ENCODE measurements at regions not wholly inside any gene's neighbourhood (a gene's known extent, or its start where the extent isn't known, plus 50 kb on each side); places are given as distances from the start of the nearest gene placed in this dataset.

- ATAC-seq (ENCODE audit: low read depth) = no peak
These were observed 442.4 kb downstream of the ZIC3 start for GRCh38 chrX:138008281-138008680.

GRCh38 chrX:138011468-138011867 lies 445.5 kb downstream of the ZIC3 start:
- H3K9me3 Mint-ChIP-seq = no peaks in the 10 kb centered on the region
- H3K4me3 Mint-ChIP-seq = no peak overlapping the region
- DNase-seq = no peak
- POLR2A ChIA-PET = no interaction called here
- no peaks in the 10 kb centered on the region for H3K4me1 Mint-ChIP-seq
- H3K36me3 Mint-ChIP-seq = no peaks in the 10 kb centered on the region
- H3K27ac Mint-ChIP-seq = no peak overlapping the region
- H3K27me3 Mint-ChIP-seq = no peaks in the 10 kb centered on the region
- ATAC-seq (ENCODE audit: low read depth) = no peak

More at GRCh38 chrX:138008281-138008680, 442.4 kb downstream of the ZIC3 start:
- Mint-ChIP-seq H3K36me3 (no peaks in the 10 kb centered on the region), H3K4me1 (no peaks in the 10 kb centered on the region), H3K27ac (no peak overlapping the region), H3K4me3 (no peak overlapping the region), H3K27me3 (no peaks in the 10 kb centered on the region), H3K9me3 (no peaks in the 10 kb centered on the region)
- POLR2A ChIA-PET = no interaction called here
- DNase-seq = no peak

- DNase-seq = no peak
- POLR2A ChIA-PET = no interaction called here
- ATAC-seq (ENCODE audit: low read depth) = no peak
- H3K36me3 Mint-ChIP-seq = no peaks in the 10 kb centered on the region
- H3K4me3 Mint-ChIP-seq = no peak overlapping the region
- H3K27ac Mint-ChIP-seq = no peak overlapping the region
- no peaks in the 10 kb centered on the region for H3K27me3 Mint-ChIP-seq
- no peaks in the 10 kb centered on the region for H3K4me1 Mint-ChIP-seq
- no peaks in the 10 kb centered on the region for H3K9me3 Mint-ChIP-seq
These were observed 448.6 kb downstream of the ZIC3 start for GRCh38 chrX:138014577-138014976.

- Mint-ChIP-seq H3K27me3 (no peaks in the 10 kb centered on the region), H3K27ac (no peak overlapping the region), H3K4me1 (no peaks in the 10 kb centered on the region), H3K36me3 (no peaks in the 10 kb centered on the region), H3K9me3 (no peaks in the 10 kb centered on the region), H3K4me3 (no peak overlapping the region)
- ATAC-seq (ENCODE audit: low read depth) (no peak), DNase-seq (no peak)
- POLR2A ChIA-PET = no interaction called here
These were observed 452.3 kb downstream of the ZIC3 start for GRCh38 chrX:138018145-138018799.

GRCh38 chrX:138020941-138021340 lies 455.0 kb downstream of the ZIC3 start:
- no peak for DNase-seq
- no peaks in the 10 kb centered on the region for H3K4me1 Mint-ChIP-seq
- ATAC-seq (ENCODE audit: low read depth) = no peak

GRCh38 chrX:138026211-138026610 lies 460.3 kb downstream of the ZIC3 start:
- no peaks in the 10 kb centered on the region for H3K4me1 Mint-ChIP-seq
- H3K9me3 Mint-ChIP-seq = no peaks in the 10 kb centered on the region
- DNase-seq (no peak), ATAC-seq (ENCODE audit: low read depth) (no peak)
- H3K4me3 Mint-ChIP-seq = no peak overlapping the region
- H3K36me3 Mint-ChIP-seq = no peaks in the 10 kb centered on the region
- H3K27ac Mint-ChIP-seq = no peak overlapping the region
- POLR2A ChIA-PET = no interaction called here
- peaks cover 3% of the 10 kb centered on the region for H3K27me3 Mint-ChIP-seq

More at GRCh38 chrX:138020941-138021340, 455.0 kb downstream of the ZIC3 start:
- H3K9me3 Mint-ChIP-seq = no peaks in the 10 kb centered on the region
- no peak overlapping the region for H3K4me3 Mint-ChIP-seq
- POLR2A ChIA-PET = no interaction called here
- H3K36me3 Mint-ChIP-seq = no peaks in the 10 kb centered on the region
- no peaks in the 10 kb centered on the region for H3K27me3 Mint-ChIP-seq
- H3K27ac Mint-ChIP-seq = no peak overlapping the region

- H3K9me3 Mint-ChIP-seq = no peaks in the 10 kb centered on the region
- DNase-seq (no peak), ATAC-seq (ENCODE audit: low read depth) (no peak)
- POLR2A ChIA-PET = no interaction called here
- no peaks in the 10 kb centered on the region for H3K4me1 Mint-ChIP-seq
- H3K36me3 Mint-ChIP-seq = no peaks in the 10 kb centered on the region
- peaks cover 3% of the 10 kb centered on the region for H3K27me3 Mint-ChIP-seq
- no peak overlapping the region for H3K27ac Mint-ChIP-seq
- no peak overlapping the region for H3K4me3 Mint-ChIP-seq
These were observed 465.8 kb downstream of the ZIC3 start for GRCh38 chrX:138031715-138032114.

GRCh38 chrX:138034136-138034535 lies 468.2 kb downstream of the ZIC3 start:
- Mint-ChIP-seq H3K4me1 (no peaks in the 10 kb centered on the region), H3K4me3 (no peak overlapping the region), H3K36me3 (no peaks in the 10 kb centered on the region), H3K9me3 (no peaks in the 10 kb centered on the region), H3K27me3 (peaks cover 2% of the 10 kb centered on the region), H3K27ac (no peak overlapping the region)
- no peak for DNase-seq
- POLR2A ChIA-PET = no interaction called here
- ATAC-seq (ENCODE audit: low read depth) = no peak

- ATAC-seq (ENCODE audit: low read depth) = no peak
- Mint-ChIP-seq H3K4me1 (no peaks in the 10 kb centered on the region), H3K36me3 (no peaks in the 10 kb centered on the region), H3K27ac (no peak overlapping the region), H3K27me3 (no peaks in the 10 kb centered on the region), H3K4me3 (no peak overlapping the region), H3K9me3 (peaks cover 2% of the 10 kb centered on the region)
- no peak for DNase-seq
- POLR2A ChIA-PET = no interaction called here
These were observed 471.6 kb downstream of the ZIC3 start for GRCh38 chrX:138037548-138037947.

- Mint-ChIP-seq H3K4me1 (no peaks in the 10 kb centered on the region), H3K27ac (no peak overlapping the region)
These were observed 492.0 kb downstream of the ZIC3 start for GRCh38 chrX:138057883-138058282.

GRCh38 chrX:138058931-138059330 lies 493.0 kb downstream of the ZIC3 start:
- Mint-ChIP-seq H3K27me3 (no peaks in the 10 kb centered on the region), H3K4me3 (no peak overlapping the region), H3K36me3 (no peaks in the 10 kb centered on the region), H3K27ac (no peak overlapping the region), H3K9me3 (no peaks in the 10 kb centered on the region), H3K4me1 (no peaks in the 10 kb centered on the region)
- POLR2A ChIA-PET = no interaction called here
- ATAC-seq (ENCODE audit: low read depth) (no peak), DNase-seq (no peak)

More at GRCh38 chrX:138057883-138058282, 492.0 kb downstream of the ZIC3 start:
- POLR2A ChIA-PET = no interaction called here
- ATAC-seq (ENCODE audit: low read depth) (no peak), DNase-seq (no peak)
- H3K36me3 Mint-ChIP-seq = no peaks in the 10 kb centered on the region
- no peaks in the 10 kb centered on the region for H3K27me3 Mint-ChIP-seq
- no peak overlapping the region for H3K4me3 Mint-ChIP-seq
- H3K9me3 Mint-ChIP-seq = no peaks in the 10 kb centered on the region

- Mint-ChIP-seq H3K4me3 (no peak overlapping the region), H3K36me3 (no peaks in the 10 kb centered on the region), H3K4me1 (no peaks in the 10 kb centered on the region), H3K27me3 (peaks cover 2% of the 10 kb centered on the region), H3K9me3 (no peaks in the 10 kb centered on the region), H3K27ac (no peak overlapping the region)
- POLR2A ChIA-PET = no interaction called here
- ATAC-seq (ENCODE audit: low read depth) (no peak), DNase-seq (no peak)
These were observed 501.5 kb downstream of the ZIC3 start for GRCh38 chrX:138067415-138067814.

- POLR2A ChIA-PET = no interaction called here
- H3K36me3 Mint-ChIP-seq = no peaks in the 10 kb centered on the region
- no peak overlapping the region for H3K27ac Mint-ChIP-seq
- no peaks in the 10 kb centered on the region for H3K9me3 Mint-ChIP-seq
- peaks cover 2% of the 10 kb centered on the region for H3K27me3 Mint-ChIP-seq
- DNase-seq (no peak), ATAC-seq (ENCODE audit: low read depth) (no peak)
- H3K4me3 Mint-ChIP-seq = no peak overlapping the region
- H3K4me1 Mint-ChIP-seq = no peaks in the 10 kb centered on the region
These were observed 507.7 kb downstream of the ZIC3 start for GRCh38 chrX:138073626-138074025.

GRCh38 chrX:138082251-138082650 lies 516.3 kb downstream of the ZIC3 start:
- H3K4me3 Mint-ChIP-seq = no peak overlapping the region
- ATAC-seq (ENCODE audit: low read depth) (no peak), DNase-seq (no peak)
- no peaks in the 10 kb centered on the region for H3K27me3 Mint-ChIP-seq
- no peaks in the 10 kb centered on the region for H3K9me3 Mint-ChIP-seq
- POLR2A ChIA-PET = no interaction called here
- no peaks in the 10 kb centered on the region for H3K4me1 Mint-ChIP-seq
- no peak overlapping the region for H3K27ac Mint-ChIP-seq
- no peaks in the 10 kb centered on the region for H3K36me3 Mint-ChIP-seq

GRCh38 chrX:138082896-138083295 lies 517.0 kb downstream of the ZIC3 start:
- H3K36me3 Mint-ChIP-seq = no peaks in the 10 kb centered on the region
- POLR2A ChIA-PET = no interaction called here
- no peaks in the 10 kb centered on the region for H3K9me3 Mint-ChIP-seq
- DNase-seq (no peak), ATAC-seq (ENCODE audit: low read depth) (no peak)
- H3K27me3 Mint-ChIP-seq = no peaks in the 10 kb centered on the region
- H3K4me3 Mint-ChIP-seq = no peak overlapping the region
- H3K27ac Mint-ChIP-seq = no peak overlapping the region
- H3K4me1 Mint-ChIP-seq = no peaks in the 10 kb centered on the region
